ENCODE measurements at regions not wholly inside any gene's neighbourhood (a gene's known extent, or its start where the extent isn't known, plus 50 kb on each side); places are given as distances from the start of the nearest gene placed in this dataset.
"Not testable (repeated sequence)": the region's sequence is repeated elsewhere in the genome, so short reads cannot be mapped to it uniquely, and the experiment has no call there.

DNA sequence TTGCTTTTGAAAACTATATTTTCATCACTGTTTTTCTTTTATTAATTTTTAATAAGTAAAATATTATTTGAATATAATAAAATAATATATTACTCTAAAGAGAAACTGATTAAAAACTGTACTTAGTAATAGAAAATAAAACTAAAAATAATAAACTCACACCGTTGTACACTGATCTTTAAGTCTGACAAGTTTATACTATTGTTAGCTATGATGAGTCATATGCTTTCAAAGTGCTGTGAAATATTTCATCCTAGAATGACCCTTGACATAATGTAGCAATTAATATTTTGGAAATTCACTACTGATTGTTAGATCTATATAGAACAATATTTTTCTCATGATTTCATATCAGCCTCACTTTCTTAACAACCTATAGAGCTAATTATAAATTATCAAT, 1040.6 kb upstream of the SPRY2 start:
- no peak for DNase-seq (ENCODE audit: low spot score)

DNA sequence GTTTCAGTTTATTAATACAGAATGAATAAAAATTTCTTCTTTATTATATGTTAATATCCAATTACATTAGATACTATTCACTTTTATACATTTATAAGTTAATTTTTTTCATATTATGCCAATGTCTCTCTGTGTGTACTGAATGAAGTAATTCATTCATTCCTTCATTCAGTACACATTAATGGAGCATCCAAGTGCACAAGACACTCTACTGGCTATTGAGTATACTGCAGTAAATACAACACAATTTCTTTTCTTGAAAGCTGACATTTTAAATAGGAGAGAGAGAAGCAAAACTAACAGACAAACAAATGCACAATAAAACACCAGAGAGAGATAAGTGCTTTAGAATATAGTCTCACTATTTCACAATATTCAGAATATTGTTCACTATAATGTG, 1038.3 kb upstream of the SPRY2 start:
- DNase-seq (ENCODE audit: low spot score), result no peak

DNA sequence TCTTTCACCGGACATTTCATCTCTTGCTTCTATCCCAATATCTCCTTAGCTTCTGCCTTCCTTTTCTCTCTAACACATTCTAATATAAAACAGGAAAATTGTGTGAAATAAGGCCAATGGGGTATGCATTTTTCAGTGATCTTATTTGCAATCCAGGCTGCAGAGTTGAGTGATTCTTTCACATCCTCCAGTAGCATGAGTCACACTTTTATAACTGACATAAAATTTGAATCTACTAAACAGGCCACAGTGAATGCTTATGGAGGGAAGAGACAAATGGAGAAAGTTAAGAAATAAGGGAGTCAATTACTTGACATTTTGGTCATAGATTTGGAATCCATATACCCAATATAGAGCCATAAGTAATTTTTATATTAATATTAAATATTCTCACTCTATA, 1037.0 kb upstream of the SPRY2 start:
- no peak for DNase-seq (ENCODE audit: low spot score)

DNA sequence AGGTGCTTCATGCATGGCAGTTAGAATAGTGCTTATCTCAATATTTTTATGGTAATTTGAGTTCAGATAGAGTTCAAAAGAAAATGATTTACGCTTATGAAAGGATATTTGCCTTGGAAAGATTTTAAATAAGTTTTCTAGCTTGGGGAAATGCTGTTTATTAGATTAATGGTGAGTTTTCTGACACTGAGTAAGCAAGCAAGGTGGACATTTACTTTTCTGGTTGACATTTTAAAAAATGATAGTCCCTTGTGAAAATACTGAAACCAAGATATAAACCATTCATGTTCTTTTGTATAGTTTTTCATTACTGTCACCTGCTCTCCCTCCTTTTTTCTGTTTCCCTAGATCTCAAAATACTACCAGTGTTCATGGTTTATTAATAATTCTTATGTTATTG, 1034.8 kb upstream of the SPRY2 start:
- DNase-seq (ENCODE audit: low spot score), result no peak

DNA sequence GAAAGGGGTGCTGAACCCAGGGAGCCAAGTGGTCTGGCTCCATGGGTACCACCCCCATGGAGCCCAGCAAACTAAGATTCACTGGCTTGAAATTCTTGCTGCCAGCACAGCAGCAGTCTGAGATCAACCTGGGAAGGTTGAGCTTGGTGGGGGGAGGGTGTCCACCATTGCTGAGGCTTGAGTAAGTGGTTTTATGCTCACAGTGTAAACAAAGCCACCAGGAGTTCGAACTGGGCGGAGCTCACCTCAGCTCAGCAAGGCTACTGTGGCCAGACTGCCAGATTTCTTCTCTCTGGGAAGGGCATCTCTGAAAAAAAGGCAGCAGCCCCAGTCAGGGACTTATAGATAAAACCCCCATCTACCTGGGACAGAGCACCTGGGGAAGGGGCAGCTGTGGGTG, 1021.8 kb upstream of the SPRY2 start:
- not testable (repeated sequence) for DNase-seq (ENCODE audit: low spot score)

DNA sequence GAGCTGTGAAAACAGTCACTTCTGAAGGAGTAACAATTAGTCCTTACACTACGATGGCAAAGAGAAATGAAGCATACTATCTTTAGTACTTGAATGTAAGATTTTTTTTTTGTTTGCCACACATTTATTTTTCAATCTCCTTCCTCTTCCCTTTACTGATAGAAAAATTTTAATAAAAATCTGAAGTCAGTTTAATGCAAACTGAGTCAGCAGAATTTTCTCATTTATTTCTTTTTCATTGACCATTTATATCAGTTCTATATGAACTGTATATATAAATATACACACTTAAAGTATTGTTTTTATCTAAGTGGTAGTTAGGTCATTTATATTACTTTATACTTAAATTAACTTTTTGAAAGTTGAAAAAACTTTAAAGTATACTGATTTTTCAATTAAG, 1009.1 kb upstream of the SPRY2 start:
- DNase-seq (ENCODE audit: low spot score), result no peak

DNA sequence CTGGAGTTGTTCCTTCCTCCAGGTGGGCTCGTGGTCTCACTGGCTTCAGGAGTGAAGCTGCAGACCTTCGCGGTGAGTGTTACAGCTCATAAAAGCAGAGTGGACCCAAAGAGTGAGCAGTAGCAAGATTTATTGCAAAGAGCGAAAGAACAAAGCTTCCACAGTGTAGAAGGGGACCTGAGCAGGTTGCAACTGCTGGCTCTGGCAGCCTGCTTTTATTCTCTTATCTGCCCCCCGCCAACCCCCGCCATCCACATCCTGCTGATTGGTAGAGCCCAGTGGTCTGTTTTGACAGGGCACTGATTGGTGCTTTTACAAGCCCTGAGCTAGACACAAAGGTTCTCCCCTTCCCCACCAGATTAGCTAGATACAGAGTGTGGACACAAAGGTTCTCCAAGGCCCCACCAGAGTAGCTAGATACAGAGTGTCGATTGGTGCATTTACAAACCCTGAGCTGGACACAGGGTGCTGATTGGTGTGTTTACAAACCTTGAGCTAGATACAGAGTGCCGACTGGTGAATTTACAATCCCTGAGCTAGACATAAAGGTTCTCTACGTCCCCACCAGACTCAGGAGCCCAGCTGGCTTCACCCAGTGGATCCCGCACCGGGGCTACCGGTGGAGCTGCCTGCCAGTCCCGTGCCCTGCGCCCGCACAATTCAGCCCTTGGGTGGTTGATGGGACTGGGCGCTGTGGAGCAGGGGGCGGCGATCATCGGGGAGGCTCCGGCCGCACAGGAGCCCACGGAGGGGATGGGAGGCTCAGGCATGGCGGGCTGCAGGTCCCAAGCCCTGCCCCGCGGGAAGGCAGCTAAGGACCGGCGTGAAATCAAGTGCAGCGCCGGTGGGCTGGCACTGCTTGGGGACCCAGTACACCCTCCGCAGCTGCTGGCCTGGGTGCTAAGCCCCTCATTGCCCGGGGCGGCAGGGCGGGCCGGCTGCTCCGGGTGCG, 999.5 kb upstream of the SPRY2 start:
- not testable (repeated sequence) for DNase-seq (ENCODE audit: low spot score)

- not testable (repeated sequence) for DNase-seq (ENCODE audit: low spot score)
Measured at GRCh38 chr13:81339666-81340065, 998.7 kb upstream of the SPRY2 start.

GRCh38 chr13:81334481-81334880, 993.6 kb upstream of the SPRY2 start:
- DNase-seq (ENCODE audit: low spot score), result no peak

DNA sequence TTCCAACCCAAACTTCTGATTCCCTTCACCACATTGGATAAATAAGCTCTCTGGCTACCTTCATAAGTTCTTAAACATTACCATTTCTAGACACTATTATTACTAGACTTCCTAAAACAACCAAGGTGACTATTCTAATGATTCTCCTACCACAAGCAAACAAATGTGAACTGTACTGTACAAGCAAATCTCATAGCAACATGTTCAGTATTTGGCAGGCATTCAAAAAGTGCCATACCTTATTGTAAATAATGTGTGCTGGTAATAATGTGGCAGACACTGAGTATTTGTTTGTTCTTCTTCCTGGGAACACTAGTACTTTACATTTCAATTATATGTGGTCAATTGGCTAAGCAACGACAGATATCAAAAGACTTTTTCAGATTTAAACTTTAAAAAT, 986.0 kb upstream of the SPRY2 start:
- no peak for DNase-seq (ENCODE audit: low spot score)

- DNase-seq (ENCODE audit: low spot score), result no peak
Measured at GRCh38 chr13:81320516-81320915, 979.6 kb upstream of the SPRY2 start.

- no peak for DNase-seq (ENCODE audit: low spot score)
Measured at GRCh38 chr13:81319351-81319750, 978.4 kb upstream of the SPRY2 start.

- DNase-seq (ENCODE audit: low spot score), result no peak
Measured at GRCh38 chr13:81318231-81319019, 977.5 kb upstream of the SPRY2 start.

DNA sequence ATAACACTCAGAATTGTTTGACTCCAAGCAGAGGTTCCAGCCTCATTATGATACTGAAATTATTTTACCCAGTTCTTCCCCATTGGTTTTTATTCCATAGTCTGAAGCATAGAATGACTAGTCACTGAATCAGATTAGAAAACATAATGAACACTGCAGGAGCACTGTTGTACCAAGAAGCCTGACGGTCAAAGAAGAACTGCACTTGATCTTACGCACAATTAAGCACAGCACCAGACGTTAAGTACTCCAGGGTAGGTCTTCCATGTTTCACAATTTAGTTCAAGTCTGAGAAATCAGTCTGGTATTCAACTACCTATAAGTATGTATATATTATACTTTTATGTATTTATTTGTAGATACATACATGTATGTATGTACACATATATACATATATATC, 973.5 kb upstream of the SPRY2 start:
- DNase-seq (ENCODE audit: low spot score), result no peak

GRCh38 chr13:81305928-81306327, 965.0 kb upstream of the SPRY2 start:
- no peak for DNase-seq (ENCODE audit: low spot score)

- DNase-seq (ENCODE audit: low spot score), result no peak
Measured at GRCh38 chr13:81304121-81304659, 963.3 kb upstream of the SPRY2 start.

- DNase-seq (ENCODE audit: low spot score), result no peak
Measured at GRCh38 chr13:81302677-81303076, 961.8 kb upstream of the SPRY2 start.

DNA sequence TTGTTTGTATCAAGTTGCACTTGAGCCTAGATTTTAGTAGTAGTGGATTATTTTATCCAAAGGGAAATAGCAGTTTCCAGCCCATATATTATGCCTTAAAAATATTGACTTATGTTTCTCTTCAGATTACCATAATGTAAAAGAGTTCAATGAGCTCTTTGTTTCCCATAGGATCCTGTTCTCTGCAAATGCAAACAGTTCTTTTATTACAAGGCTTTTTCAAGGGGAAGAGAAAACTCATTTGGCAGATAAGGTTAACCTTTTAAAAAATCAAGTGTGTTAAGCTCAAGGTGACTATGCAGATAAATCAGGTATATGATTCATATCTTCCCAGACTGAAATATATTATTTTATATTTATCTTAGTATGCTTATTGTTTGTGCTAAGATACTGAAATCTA, 961.2 kb upstream of the SPRY2 start:
- no peak for DNase-seq (ENCODE audit: low spot score)

GRCh38 chr13:81295177-81295576, 954.3 kb upstream of the SPRY2 start:
- DNase-seq (ENCODE audit: low spot score), result no peak

GRCh38 chr13:81293594-81294164, 952.8 kb upstream of the SPRY2 start:
- DNase-seq (ENCODE audit: low spot score), result no peak

- DNase-seq (ENCODE audit: low spot score), result no peak
Measured at GRCh38 chr13:81283561-81283960, 942.6 kb upstream of the SPRY2 start.

GRCh38 chr13:81283062-81283461, 942.1 kb upstream of the SPRY2 start:
- no peak for DNase-seq (ENCODE audit: low spot score)
